ENCODE measurements at regions not wholly inside any gene's neighbourhood (a gene's known extent, or its start where the extent isn't known, plus 50 kb on each side); places are given as distances from the start of the nearest gene placed in this dataset.

GRCh38 chr18:1466035-1466434, 561.4 kb downstream of the ADCYAP1 start:
- H3K27ac ChIP-seq: no peak overlapping the region
- no peaks in the 10 kb centered on the region for H3K4me1 ChIP-seq
- no peak for DNase-seq
- no peak overlapping the region for H3K4me3 ChIP-seq
- intact Hi-C loops (cut with DNase I; ENCODE audit: low total_unique reads): no loop called here
- H3K27me3 ChIP-seq: no peaks in the 10 kb centered on the region
- WGBS, 5 donors: 88 to 94% (median 89%) methylated on average over 3 of the region's 3 CpGs
- H3K9me3 ChIP-seq: no peaks in the 10 kb centered on the region
- H3K36me3 ChIP-seq: no peaks in the 10 kb centered on the region
- no peak for TF ChIP-seq CTCF (IDR thresholded peaks at IDR 0.05)
- no peak for TF ChIP-seq EP300 (IDR thresholded peaks at IDR 0.05)
- no peak for TF ChIP-seq POLR2AphosphoS5 (IDR thresholded peaks at IDR 0.05)
- no peak for TF ChIP-seq POLR2A (IDR thresholded peaks at IDR 0.05)

GRCh38 chr18:1467461-1467964, 562.8 kb downstream of the ADCYAP1 start:
- no peaks in the 10 kb centered on the region for H3K4me1 ChIP-seq
- WGBS, 5 donors: 68 to 85% (median 78%) methylated on average over 5 of the region's 5 CpGs
- no peaks in the 10 kb centered on the region for H3K27me3 ChIP-seq
- intact Hi-C loops (cut with DNase I; ENCODE audit: low total_unique reads): no loop called here
- TF ChIP-seq POLR2AphosphoS5 (IDR thresholded peaks at IDR 0.05): no peak
- TF ChIP-seq CTCF (IDR thresholded peaks at IDR 0.05): no peak
- TF ChIP-seq EP300 (IDR thresholded peaks at IDR 0.05): no peak
- no peak for TF ChIP-seq POLR2A (IDR thresholded peaks at IDR 0.05)
- no peaks in the 10 kb centered on the region for H3K36me3 ChIP-seq
- H3K9me3 ChIP-seq: no peaks in the 10 kb centered on the region
- no peak for DNase-seq
- no peak overlapping the region for H3K27ac ChIP-seq
- no peak overlapping the region for H3K4me3 ChIP-seq

- Histone ChIP-seq H3K27me3 (no peaks in the 10 kb centered on the region), H3K9me3 (no peaks in the 10 kb centered on the region), H3K4me1 (no peaks in the 10 kb centered on the region), H3K27ac (no peak overlapping the region), H3K36me3 (no peaks in the 10 kb centered on the region), H3K4me3 (no peak overlapping the region)
- 59 to 83% (median 72%) methylated on average over 2 of the region's 2 CpGs for WGBS, 5 donors
- TF ChIP-seq POLR2AphosphoS5 (IDR thresholded peaks at IDR 0.05): no peak
- no peak for TF ChIP-seq CTCF (IDR thresholded peaks at IDR 0.05)
- TF ChIP-seq POLR2A (IDR thresholded peaks at IDR 0.05): no peak
- TF ChIP-seq EP300 (IDR thresholded peaks at IDR 0.05): no peak
- DNase-seq: no peak
- intact Hi-C loops (cut with DNase I; ENCODE audit: low total_unique reads): no loop called here
Observed at GRCh38 chr18:1468550-1468949, 563.9 kb downstream of the ADCYAP1 start.

- 70 to 87% (median 85%) methylated on average over 7 of the region's 7 CpGs for WGBS, 5 donors
- no peak for DNase-seq
- H3K4me3 ChIP-seq: no peak overlapping the region
- H3K9me3 ChIP-seq: no peaks in the 10 kb centered on the region
- no peak for TF ChIP-seq CTCF (IDR thresholded peaks at IDR 0.05)
- no peak for TF ChIP-seq POLR2AphosphoS5 (IDR thresholded peaks at IDR 0.05)
- TF ChIP-seq EP300 (IDR thresholded peaks at IDR 0.05): no peak
- H3K27me3 ChIP-seq: no peaks in the 10 kb centered on the region
- no peaks in the 10 kb centered on the region for H3K36me3 ChIP-seq
- no peaks in the 10 kb centered on the region for H3K4me1 ChIP-seq
- H3K27ac ChIP-seq: no peak overlapping the region
- intact Hi-C loops (cut with DNase I; ENCODE audit: low total_unique reads): no loop called here
Observed at GRCh38 chr18:1475867-1476266, 571.2 kb downstream of the ADCYAP1 start.

Measured in stomach (tissue), 8 donors.